Kidney (tissue), 10 donors: ENCODE measurements at regions not wholly inside any gene's neighbourhood (a gene's known extent, or its start where the extent isn't known, plus 50 kb on each side); places are given as distances from the start of the nearest gene placed in this dataset.
"Not testable (repeated sequence)": the region's sequence is repeated elsewhere in the genome, so short reads cannot be mapped to it uniquely, and the experiment has no call there.

Experiments
- DNase-seq, 5 donors: peaks; one replicate each; pipeline ENCODE4 v3.0.0-alpha.2; 2013 to 2020
- FAIRE-seq: peaks from 2 replicates; lab custom pipeline; 2012; peaks lifted over from hg19 to GRCh38; lab: Jason Lieb, UNC
- H3K27ac ChIP-seq, 2 donors: one replicate each; pipeline ENCODE4 v1.7.0; 2013; ENCODE audit warnings: low read depth in 2 of 2, low read length in 2 of 2, inconsistent platforms in 1 of 2
- H3K27me3 ChIP-seq: one replicate; pipeline ENCODE4 v1.7.1; 2013; ENCODE audit warnings: low read length, inconsistent platforms; ENCODE audit not compliant: control insufficient read depth, insufficient read depth
- H3K36me3 ChIP-seq, 3 donors: one replicate each; pipeline versions ENCODE4 v1.7.0 to v1.7.1; 2013; ENCODE audit warnings: low read length in 3 of 3, control low read depth in 1 of 3, inconsistent platforms in 1 of 3; ENCODE audit not compliant: insufficient read depth in 3 of 3, control insufficient read depth in 2 of 3
- H3K4me1 ChIP-seq, 3 donors: one replicate each; pipeline versions ENCODE4 v1.7.0 to v1.7.1; 2013; ENCODE audit warnings: low read length in 3 of 3, inconsistent platforms in 1 of 3, low read depth in 1 of 3; ENCODE audit not compliant: control insufficient read depth in 2 of 3, insufficient read depth in 2 of 3
- H3K4me3 ChIP-seq, 3 donors: one replicate each; pipeline versions ENCODE4 v1.7.0 to v1.8.1; 2013; ENCODE audit warnings: low read length in 3 of 3, control low read depth in 1 of 3, inconsistent platforms in 1 of 3
- H3K9ac ChIP-seq, 3 donors: one replicate each; pipeline versions ENCODE4 v1.7.0 to v1.7.1; 2013; ENCODE audit warnings: low read length in 3 of 3, control low read depth in 1 of 3, inconsistent platforms in 1 of 3
- H3K9me3 ChIP-seq, 3 donors: one replicate each; pipeline versions ENCODE4 v1.7.0 to v1.7.1; 2013; ENCODE audit warnings: low read length in 3 of 3, control low read depth in 1 of 3, inconsistent platforms in 1 of 3; ENCODE audit not compliant: control insufficient read depth in 2 of 3, insufficient read depth in 1 of 3
- intact Hi-C: fragments of 100-400 bp; cut with DNase I; formaldehyde crosslinking; loops from one replicate; pipeline ENCODE4 v1.11.1; 2022
- donor health status: control.
- donor health status: control.
- donor health status: DM: yes; HTN: yes; CAD: no.
- donor health status: Normal renal cell carcinoma (clear cell type).

DNA sequence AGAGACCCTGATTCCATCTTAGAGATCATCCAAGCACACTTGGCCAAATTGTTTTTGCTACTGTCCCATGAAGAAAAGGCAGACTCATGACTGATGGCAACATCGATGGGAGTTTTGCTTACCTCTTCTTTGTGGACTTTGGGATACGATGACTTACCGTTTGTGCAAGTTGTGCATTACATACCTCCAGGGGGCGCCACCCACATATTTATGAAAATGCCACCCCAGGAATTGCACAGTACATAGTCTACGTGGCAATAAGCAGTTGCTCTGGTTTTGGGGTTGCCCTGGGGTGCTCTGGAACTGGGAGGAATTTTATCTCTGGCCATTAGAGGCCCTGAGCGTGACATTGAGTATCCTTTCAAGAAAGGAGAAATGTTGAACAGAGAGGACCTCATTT lies 139.0 kb upstream of the CCZ1B start:
- H3K36me3 ChIP-seq, H3K9ac ChIP-seq, H3K27ac ChIP-seq, intact Hi-C loops, FAIRE-seq, H3K4me1 ChIP-seq, H3K9me3 ChIP-seq, H3K27me3 ChIP-seq, H3K4me3 ChIP-seq: not testable (repeated sequence)
- DNase-seq = peak in 1 of 5 donors; percentile 2

DNA sequence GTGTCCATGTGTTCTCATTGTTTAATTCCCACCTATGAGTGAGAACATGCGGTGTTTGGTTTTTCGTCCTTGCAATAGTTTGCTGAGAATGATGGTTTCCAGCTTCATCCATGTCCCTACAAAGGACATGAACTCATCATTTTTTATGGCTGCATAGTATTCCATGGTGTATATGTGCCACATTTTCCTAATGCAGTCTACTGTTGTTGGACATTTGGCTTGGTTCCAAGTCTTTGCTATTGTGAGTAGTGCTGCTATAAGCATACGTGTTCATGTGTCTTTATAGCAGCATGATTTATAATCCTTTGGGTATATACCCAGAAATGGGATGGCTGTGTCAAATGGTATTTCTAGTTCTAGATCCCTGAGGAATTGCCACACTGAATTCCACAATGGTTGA lies 144.1 kb upstream of the CCZ1B start:
- H3K4me3 ChIP-seq, intact Hi-C loops, H3K36me3 ChIP-seq, H3K9me3 ChIP-seq, FAIRE-seq, H3K27ac ChIP-seq, H3K9ac ChIP-seq, H3K4me1 ChIP-seq, H3K27me3 ChIP-seq, DNase-seq: not testable (repeated sequence)

DNA sequence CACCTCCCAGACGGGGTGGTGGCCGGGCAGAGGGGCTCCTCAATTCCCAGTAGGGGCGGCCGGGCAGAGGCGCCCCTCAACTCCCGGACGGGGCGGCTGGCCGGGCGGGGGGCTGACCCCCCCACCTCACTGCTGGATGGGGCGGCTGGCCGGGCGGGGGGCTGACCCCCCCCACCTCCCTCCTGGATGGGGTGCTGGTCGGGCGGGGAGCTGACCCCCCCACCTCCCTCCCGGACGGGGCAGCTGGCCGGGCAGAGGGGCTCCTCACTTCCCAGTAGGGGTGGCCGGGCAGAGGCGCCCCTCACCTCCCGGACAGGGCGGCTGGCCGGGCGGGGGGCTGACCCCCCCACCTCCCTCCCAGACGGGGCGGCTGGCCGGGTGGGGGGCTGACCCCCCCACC lies 148.8 kb upstream of the CCZ1B start:
- not testable (repeated sequence) for FAIRE-seq

DNA sequence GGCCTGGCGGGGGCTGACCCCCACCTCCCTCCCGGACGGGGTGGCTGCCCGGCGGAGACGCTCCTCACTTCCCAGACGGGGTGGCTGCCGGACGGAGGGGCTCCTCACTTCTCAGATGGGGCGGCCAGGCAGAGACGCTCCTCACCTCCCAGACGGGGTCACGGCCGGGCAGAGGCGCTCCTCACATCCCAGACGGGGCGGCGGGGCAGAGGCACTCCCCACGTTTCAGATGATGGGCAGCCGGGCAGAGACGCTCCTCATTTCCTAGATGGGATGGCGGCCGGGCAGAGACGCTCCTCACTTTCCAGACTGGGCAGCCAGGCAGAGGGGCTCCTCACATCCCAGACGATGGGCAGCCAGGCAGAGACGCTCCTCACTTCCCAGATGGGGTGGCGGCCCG lies 149.3 kb upstream of the CCZ1B start:
- H3K27me3 ChIP-seq, intact Hi-C loops, FAIRE-seq, H3K9ac ChIP-seq, H3K27ac ChIP-seq, DNase-seq, H3K36me3 ChIP-seq, H3K4me1 ChIP-seq, H3K9me3 ChIP-seq, H3K4me3 ChIP-seq: not testable (repeated sequence)

More for the DNA sequence above, 148.8 kb upstream of the CCZ1B start:
- H3K9ac ChIP-seq, intact Hi-C loops, H3K4me3 ChIP-seq, DNase-seq, H3K27me3 ChIP-seq, H3K27ac ChIP-seq, H3K36me3 ChIP-seq, H3K4me1 ChIP-seq, H3K9me3 ChIP-seq: not testable (repeated sequence)

DNA sequence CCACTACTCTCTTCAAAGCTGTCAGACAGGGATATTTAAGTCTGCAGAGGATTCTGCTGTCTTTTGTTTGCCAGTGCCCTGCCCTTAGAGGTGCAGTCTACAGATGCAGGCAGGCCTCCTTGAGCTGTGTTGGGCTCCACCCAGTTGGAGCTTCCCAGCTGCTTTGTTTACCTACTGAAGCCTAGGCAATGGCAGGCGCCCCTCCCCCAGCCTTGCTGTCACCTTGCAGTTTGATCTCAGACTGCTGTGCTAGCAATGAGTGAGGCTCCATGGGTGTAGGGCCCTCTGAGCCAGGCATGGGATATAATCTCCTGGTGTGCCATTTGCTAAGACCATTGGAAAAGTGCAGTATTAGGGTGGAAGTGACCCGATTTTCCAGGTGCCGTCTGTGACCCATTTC lies 151.3 kb upstream of the CCZ1B start:
- intact Hi-C loops, H3K4me1 ChIP-seq, H3K9ac ChIP-seq, H3K27ac ChIP-seq, H3K4me3 ChIP-seq, H3K36me3 ChIP-seq, H3K27me3 ChIP-seq, DNase-seq, H3K9me3 ChIP-seq, FAIRE-seq: not testable (repeated sequence)

DNA sequence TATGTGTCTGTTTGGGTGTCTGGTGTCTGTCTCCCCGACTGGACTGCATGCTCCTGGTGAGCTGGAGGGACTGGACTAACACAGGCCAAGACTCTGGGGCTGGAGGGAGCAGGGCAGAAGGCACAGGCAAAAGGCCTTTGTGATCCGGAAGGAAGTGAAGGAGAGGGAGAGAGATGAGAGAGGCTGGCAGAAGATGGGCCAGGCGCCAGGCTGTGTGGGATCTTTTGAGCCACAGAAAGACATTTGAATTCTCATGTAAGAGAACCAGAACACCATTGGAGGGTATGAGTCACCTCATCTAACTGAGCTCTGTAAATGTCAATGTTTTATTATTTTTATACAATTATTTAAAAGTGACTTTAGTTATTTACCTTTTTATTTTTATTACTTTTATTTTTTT lies 152.3 kb upstream of the CCZ1B start:
- H3K9ac ChIP-seq, H3K27me3 ChIP-seq, H3K4me3 ChIP-seq, H3K36me3 ChIP-seq, intact Hi-C loops, H3K4me1 ChIP-seq, H3K27ac ChIP-seq, FAIRE-seq, DNase-seq, H3K9me3 ChIP-seq: not testable (repeated sequence)

DNA sequence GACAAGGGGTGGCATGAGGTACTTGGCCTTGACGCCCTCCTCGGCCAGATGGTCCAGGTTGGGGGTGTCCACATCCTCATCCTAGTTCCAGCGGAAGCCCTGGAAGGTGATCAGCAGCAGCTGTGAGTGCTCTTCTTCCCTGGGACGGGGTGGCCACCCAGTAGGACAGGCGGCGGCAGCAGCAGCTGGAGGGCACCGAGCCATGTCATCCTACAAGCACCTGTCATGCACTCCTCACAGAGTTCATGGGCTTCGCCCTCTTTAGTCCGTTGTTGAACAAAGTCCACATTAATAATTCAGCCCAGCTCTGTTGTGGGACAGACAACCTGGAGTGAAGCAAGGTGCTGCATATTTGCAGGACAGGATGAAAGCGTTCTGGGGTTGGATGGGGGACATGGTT lies 153.4 kb upstream of the CCZ1B start:
- H3K27ac ChIP-seq, H3K4me1 ChIP-seq, intact Hi-C loops, H3K9ac ChIP-seq, FAIRE-seq, H3K4me3 ChIP-seq, H3K36me3 ChIP-seq, H3K27me3 ChIP-seq, DNase-seq, H3K9me3 ChIP-seq: not testable (repeated sequence)

DNA sequence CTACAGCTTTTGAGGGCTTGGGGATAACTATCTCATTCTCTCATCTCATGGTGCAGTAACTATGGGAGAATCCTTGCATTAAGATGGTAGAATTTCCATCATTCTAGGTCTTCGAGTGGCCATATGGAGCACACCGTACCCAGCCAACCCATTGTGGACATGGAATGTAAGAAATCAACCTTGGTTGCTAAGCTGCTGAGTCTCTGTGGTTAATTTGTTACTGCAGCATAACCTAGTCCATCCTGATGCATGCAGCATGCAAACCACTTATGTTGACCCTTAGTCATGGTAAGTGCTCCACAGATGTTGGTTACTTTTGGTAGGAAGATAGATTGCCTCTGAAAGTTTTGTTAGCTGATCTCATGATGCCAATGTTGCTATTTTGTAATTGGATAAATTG lies 156.3 kb upstream of the CCZ1B start:
- intact Hi-C loops, H3K4me1 ChIP-seq, DNase-seq, H3K27me3 ChIP-seq, H3K9me3 ChIP-seq, H3K4me3 ChIP-seq, H3K9ac ChIP-seq, FAIRE-seq, H3K27ac ChIP-seq, H3K36me3 ChIP-seq: not testable (repeated sequence)

DNA sequence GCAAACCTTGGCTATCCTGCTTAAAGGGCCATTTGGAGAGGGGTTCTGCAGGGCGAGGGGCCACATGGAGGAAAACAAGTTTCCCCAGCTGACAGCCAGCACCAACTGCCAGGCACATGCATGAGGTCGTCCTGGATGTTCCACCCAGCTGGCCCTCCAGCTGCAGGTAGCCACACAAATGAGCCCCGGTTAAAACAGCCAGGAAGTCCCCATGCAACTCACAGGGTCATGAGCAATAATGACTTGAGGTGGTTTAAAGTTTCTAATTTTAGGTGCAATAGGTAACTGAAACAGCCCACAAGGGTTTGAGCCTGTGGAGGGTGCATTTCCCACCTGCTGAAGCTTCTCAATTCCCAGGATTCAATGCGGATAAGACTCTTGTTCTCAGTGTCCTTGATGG lies 160.8 kb upstream of the CCZ1B start:
- H3K4me3 ChIP-seq, FAIRE-seq, DNase-seq, H3K4me1 ChIP-seq, H3K9me3 ChIP-seq, intact Hi-C loops, H3K36me3 ChIP-seq, H3K9ac ChIP-seq, H3K27me3 ChIP-seq, H3K27ac ChIP-seq: not testable (repeated sequence)
